Transverse colon (tissue), 4 donors: ENCODE measurements at regions not wholly inside any gene's neighbourhood (a gene's known extent, or its start where the extent isn't known, plus 50 kb on each side); places are given as distances from the start of the nearest gene placed in this dataset.

Source experiments
- DNase-seq: peaks from one replicate; pipeline ENCODE4 v3.0.0-alpha.2; 2019
- H3K27ac ChIP-seq, 4 donors: fragments of 200-600 bp; sonication (generic); 2 replicates each; pipeline ENCODE4 v1.5.1; 2016 to 2018; ENCODE audit warnings: inconsistent platforms in 4 of 4
- H3K27me3 ChIP-seq: fragments of 200-600 bp; sonication (generic); 2 replicates; pipeline ENCODE4 v1.5.1; 2017; ENCODE audit warnings: inconsistent platforms
- H3K36me3 ChIP-seq, 4 donors: fragments of 200-600 bp; sonication (generic); 2 replicates each; pipeline ENCODE4 v1.5.1; 2017 to 2019; ENCODE audit warnings: inconsistent platforms in 4 of 4
- H3K4me1 ChIP-seq, 4 donors: fragments of 200-600 bp; sonication (generic); 2 replicates each; pipeline ENCODE4 v1.5.1; 2017 to 2020; ENCODE audit warnings: inconsistent platforms in 4 of 4
- H3K4me3 ChIP-seq, 4 donors: fragments of 200-600 bp; sonication (generic); 1 replicate in 1 of 4; 2 replicates in 3 of 4; pipeline versions ENCODE4 v1.5.1 to v1.6.1; 2017 to 2019; ENCODE audit warnings: inconsistent platforms in 4 of 4
- H3K9me3 ChIP-seq, 2 donors: fragments of 200-600 bp; sonication (generic); 2 replicates each; pipeline ENCODE4 v1.5.1; 2017 to 2019; ENCODE audit warnings: inconsistent platforms in 2 of 2
- EP300 ChIP-seq: sonication (generic); formaldehyde crosslinking; IDR thresholded peaks from one replicate; pipeline ENCODE4 v1.6.1; 2017; ENCODE audit warnings: antibody characterized with exemption, low read depth
- POLR2A ChIP-seq: fragments of 450-650 bp; IDR thresholded peaks from one replicate; pipeline ENCODE4 v1.6.1; 2016; ENCODE audit warnings: antibody characterized with exemption, mild to moderate bottlenecking, moderate library complexity
- POLR2AphosphoS5 ChIP-seq, 3 donors: sonication (generic); formaldehyde crosslinking; IDR thresholded peaks; one replicate each; pipeline ENCODE4 v1.6.1; 2016; ENCODE audit warnings: antibody characterized with exemption in 3 of 3
- WGBS, 2 donors: methylation state at CpG; one replicate each; pipeline ENCODE4 v1.1.5; 2018; ENCODE audit warnings: low coverage in 1 of 2; 5-methylcytosine and 5-hydroxymethylcytosine counted together
- in situ Hi-C, 4 donors: fragments of 200-750 bp; cut with MboI; loops; one replicate each; pipeline versions ENCODE4 v1.15.0 to v1.15.1; 2017; ENCODE audit warnings: low sequenced_read_pairs in 3 of 4, low pct_ligation_motif_present in 1 of 4, low pct_unique_long_range_greater_than_20kb in 1 of 4
- intact Hi-C: fragments of 100-400 bp; cut with DNase I; formaldehyde crosslinking; loops from one replicate; pipeline ENCODE4 v1.15.1; 2023; ENCODE audit warnings: low total_unique reads
- TF ChIP-seq, protein P1 (sequence below), 5 experiments: fragments of 200-600 bp in 3 of 5; fragments of 450-650 bp in 2 of 5; sonication (generic) in 3 of 5; IDR thresholded peaks; 1 replicate in 2 of 5; 2 replicates in 3 of 5; pipeline ENCODE4 v1.5.1; 2016 to 2017; ENCODE audit warnings: antibody characterized with exemption in 5 of 5, inconsistent platforms in 3 of 5, mild to moderate bottlenecking in 2 of 5, moderate library complexity in 1 of 5

- no peak overlapping the region for H3K4me3 ChIP-seq
- 54 to 68% methylated on average over 6 of the region's 6 CpGs for WGBS, 2 donors
- no peak overlapping the region for H3K27ac ChIP-seq
- TF ChIP-seq POLR2A (no peak), POLR2AphosphoS5 (IDR thresholded peaks at IDR 0.05) (no peak), EP300 (no peak)
- TF ChIP-seq, protein P1, sequence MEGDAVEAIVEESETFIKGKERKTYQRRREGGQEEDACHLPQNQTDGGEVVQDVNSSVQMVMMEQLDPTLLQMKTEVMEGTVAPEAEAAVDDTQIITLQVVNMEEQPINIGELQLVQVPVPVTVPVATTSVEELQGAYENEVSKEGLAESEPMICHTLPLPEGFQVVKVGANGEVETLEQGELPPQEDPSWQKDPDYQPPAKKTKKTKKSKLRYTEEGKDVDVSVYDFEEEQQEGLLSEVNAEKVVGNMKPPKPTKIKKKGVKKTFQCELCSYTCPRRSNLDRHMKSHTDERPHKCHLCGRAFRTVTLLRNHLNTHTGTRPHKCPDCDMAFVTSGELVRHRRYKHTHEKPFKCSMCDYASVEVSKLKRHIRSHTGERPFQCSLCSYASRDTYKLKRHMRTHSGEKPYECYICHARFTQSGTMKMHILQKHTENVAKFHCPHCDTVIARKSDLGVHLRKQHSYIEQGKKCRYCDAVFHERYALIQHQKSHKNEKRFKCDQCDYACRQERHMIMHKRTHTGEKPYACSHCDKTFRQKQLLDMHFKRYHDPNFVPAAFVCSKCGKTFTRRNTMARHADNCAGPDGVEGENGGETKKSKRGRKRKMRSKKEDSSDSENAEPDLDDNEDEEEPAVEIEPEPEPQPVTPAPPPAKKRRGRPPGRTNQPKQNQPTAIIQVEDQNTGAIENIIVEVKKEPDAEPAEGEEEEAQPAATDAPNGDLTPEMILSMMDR (IDR thresholded peaks at IDR 0.05) = no peak
- DNase-seq = no peak
- no peaks in the 10 kb centered on the region for H3K4me1 ChIP-seq
- in situ Hi-C loops (no loop called here), intact Hi-C loops (no loop called here)
- no peaks in the 10 kb centered on the region for H3K36me3 ChIP-seq
- no peaks in the 10 kb centered on the region for H3K9me3 ChIP-seq
- H3K27me3 ChIP-seq = no peaks in the 10 kb centered on the region
Measured at GRCh38 chr18:71068338-71068737, 779.5 kb downstream of the SOCS6 start.

DNA sequence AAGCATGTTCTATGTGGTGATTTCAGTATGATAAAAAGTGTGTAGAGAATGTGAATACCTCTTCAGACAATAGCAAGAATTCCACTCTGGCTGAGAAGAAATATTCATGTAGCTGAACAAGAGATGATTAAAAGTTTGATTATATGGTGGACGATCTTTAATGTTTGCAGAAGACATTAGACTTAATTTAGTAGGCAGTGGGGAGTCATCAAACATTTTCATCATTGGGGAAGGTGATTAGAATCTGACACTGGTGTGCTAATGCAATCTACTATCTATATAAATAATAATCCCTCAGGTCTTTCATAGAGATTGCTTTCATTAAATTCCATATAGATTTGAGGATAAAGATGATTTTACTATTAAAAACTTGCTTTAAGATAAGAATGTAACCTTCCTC lies 761.0 kb downstream of the SOCS6 start:
- Histone ChIP-seq H3K36me3 (no peaks in the 10 kb centered on the region), H3K9me3 (no peaks in the 10 kb centered on the region), H3K4me3 (no peak overlapping the region), H3K27me3 (no peaks in the 10 kb centered on the region), H3K4me1 (no peaks in the 10 kb centered on the region), H3K27ac (no peak overlapping the region)
- in situ Hi-C loops = no loop called here
- intact Hi-C loops = no loop called here
- WGBS, 2 donors = 80 to 86% methylated on average over 1 of the region's 1 CpG
- no peak for DNase-seq
- TF ChIP-seq POLR2AphosphoS5 (IDR thresholded peaks at IDR 0.05) (no peak), EP300 (no peak), POLR2A (no peak)
- TF ChIP-seq, protein P1 (IDR thresholded peaks at IDR 0.05) = no peak

DNA sequence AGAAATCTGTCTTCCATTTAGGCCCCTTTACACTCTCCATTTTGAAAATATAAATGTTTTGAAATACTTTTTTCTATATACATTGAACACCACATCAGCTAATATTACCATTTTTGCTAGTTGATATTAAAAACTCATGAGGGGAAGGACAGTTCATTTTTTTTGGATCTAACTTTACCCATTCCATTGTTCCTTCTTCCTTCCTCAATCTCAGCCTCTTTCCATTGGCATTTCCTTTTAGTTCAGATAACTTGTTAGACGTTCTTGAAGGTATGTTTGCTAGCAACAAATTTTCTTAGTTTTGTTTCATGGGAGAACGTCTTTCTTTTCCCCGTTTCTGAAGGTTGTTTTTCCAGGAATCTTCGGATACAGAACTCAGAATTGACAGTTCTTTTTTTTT lies 759.0 kb downstream of the SOCS6 start:
- intact Hi-C loops = no loop called here
- H3K4me3 ChIP-seq = no peak overlapping the region
- in situ Hi-C loops = no loop called here
- no peak for DNase-seq
- H3K9me3 ChIP-seq = no peaks in the 10 kb centered on the region
- no peak overlapping the region for H3K27ac ChIP-seq
- WGBS, 2 donors = 61 to 71% methylated on average over 4 of the region's 4 CpGs
- no peaks in the 10 kb centered on the region for H3K4me1 ChIP-seq
- TF ChIP-seq POLR2AphosphoS5 (IDR thresholded peaks at IDR 0.05) (no peak), EP300 (no peak), POLR2A (no peak)
- TF ChIP-seq, protein P1 (IDR thresholded peaks at IDR 0.05) = no peak
- H3K36me3 ChIP-seq = no peaks in the 10 kb centered on the region
- no peaks in the 10 kb centered on the region for H3K27me3 ChIP-seq

DNA sequence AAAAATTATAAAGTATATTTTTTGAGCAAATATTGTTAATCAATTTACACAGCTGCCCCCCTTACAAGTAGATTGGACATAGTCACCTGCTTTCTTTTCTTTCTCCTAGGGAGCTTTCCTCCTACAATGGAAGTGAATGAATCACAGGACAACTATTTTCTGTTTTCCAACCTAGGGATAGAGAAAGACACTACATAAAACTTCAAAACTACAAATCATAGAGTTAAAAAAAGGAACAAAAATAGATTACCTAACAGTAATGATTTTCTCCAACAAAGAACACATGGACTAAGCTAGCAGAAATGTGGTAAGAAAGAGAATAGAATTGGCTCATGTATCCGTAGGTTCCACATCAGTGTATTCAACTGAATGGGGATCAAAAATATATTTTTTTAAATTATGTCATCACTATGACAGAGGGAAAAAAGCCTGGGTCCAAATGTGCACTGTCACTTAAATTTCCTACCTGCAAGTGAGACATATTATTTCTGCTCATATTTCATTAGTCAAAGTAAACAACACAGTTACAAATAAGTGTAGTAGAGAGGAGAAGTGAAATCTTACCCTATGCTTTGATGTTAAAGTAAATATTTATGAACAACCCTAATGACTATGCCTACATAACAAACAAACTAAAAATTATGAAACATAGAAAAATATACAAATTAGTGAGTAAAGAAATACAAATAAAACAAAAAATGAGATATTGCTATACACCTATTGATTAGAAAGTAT lies 756.7 kb downstream of the SOCS6 start:
- Histone ChIP-seq H3K27me3 (no peaks in the 10 kb centered on the region), H3K4me3 (no peak overlapping the region), H3K27ac (no peak overlapping the region), H3K9me3 (no peaks in the 10 kb centered on the region), H3K4me1 (no peaks in the 10 kb centered on the region), H3K36me3 (no peaks in the 10 kb centered on the region)
- TF ChIP-seq, protein P1 (IDR thresholded peaks at IDR 0.05) = no peak
- intact Hi-C loops (no loop called here), in situ Hi-C loops (no loop called here)
- DNase-seq = no peak
- 0% methylated on average over 1 of the region's 1 CpG for WGBS, 2 donors
